Endothelial cell (in vitro differentiated cells): ENCODE measurements at regions not wholly inside any gene's neighbourhood (a gene's known extent, or its start where the extent isn't known, plus 50 kb on each side); places are given as distances from the start of the nearest gene placed in this dataset.

Experiments used
- DNase-seq: peaks from one replicate; pipeline ENCODE4 v3.0.0; 2021; ENCODE audit warnings: low spot score
- H3K27ac Mint-ChIP-seq: one replicate; pipeline ENCODE4 v1.8.0; 2021; ENCODE audit warnings: mixed read lengths, inconsistent platforms; ENCODE audit not compliant: unreplicated experiment
- H3K27me3 Mint-ChIP-seq: one replicate; pipeline ENCODE4 v1.8.0; 2021; ENCODE audit warnings: mild to moderate bottlenecking, moderate library complexity, mixed read lengths, inconsistent platforms; ENCODE audit not compliant: unreplicated experiment
- H3K36me3 Mint-ChIP-seq: one replicate; pipeline ENCODE4 v1.8.0; 2021; ENCODE audit warnings: mild to moderate bottlenecking, low read depth, mixed read lengths, inconsistent platforms; ENCODE audit not compliant: unreplicated experiment
- H3K4me1 Mint-ChIP-seq: one replicate; pipeline ENCODE4 v1.8.0; 2021; ENCODE audit warnings: mild to moderate bottlenecking, mixed read lengths, inconsistent platforms; ENCODE audit not compliant: unreplicated experiment
- H3K4me3 Mint-ChIP-seq: one replicate; pipeline ENCODE4 v1.8.0; 2021; ENCODE audit warnings: mild to moderate bottlenecking, mixed read lengths, inconsistent platforms; ENCODE audit not compliant: unreplicated experiment
- H3K9me3 Mint-ChIP-seq: one replicate; pipeline ENCODE4 v1.8.0; 2021; ENCODE audit warnings: mixed read lengths, inconsistent platforms; ENCODE audit not compliant: unreplicated experiment
- CTCF ChIP-seq: fragments of 200-600 bp; sonication (generic); IDR thresholded peaks from one replicate; pipeline ENCODE4 v1.5.0; 2021; ENCODE audit warnings: antibody characterized with exemption; ENCODE audit not compliant: unreplicated experiment

GRCh38 chr2:81181845-81182244 lies 877.3 kb upstream of the LRRTM1 start:
- no peak for TF ChIP-seq CTCF
- no peak overlapping the region for H3K4me3 Mint-ChIP-seq
- no peaks in the 10 kb centered on the region for H3K36me3 Mint-ChIP-seq
- H3K4me1 Mint-ChIP-seq = no peaks in the 10 kb centered on the region
- H3K27ac Mint-ChIP-seq = no peak overlapping the region
- no peak for DNase-seq
- H3K9me3 Mint-ChIP-seq = no peaks in the 10 kb centered on the region
- no peaks in the 10 kb centered on the region for H3K27me3 Mint-ChIP-seq

GRCh38 chr2:81171447-81171846 lies 866.9 kb upstream of the LRRTM1 start:
- no peaks in the 10 kb centered on the region for H3K9me3 Mint-ChIP-seq
- no peaks in the 10 kb centered on the region for H3K36me3 Mint-ChIP-seq
- no peak for DNase-seq
- TF ChIP-seq CTCF = no peak
- H3K4me3 Mint-ChIP-seq = no peak overlapping the region
- no peak overlapping the region for H3K27ac Mint-ChIP-seq
- no peaks in the 10 kb centered on the region for H3K4me1 Mint-ChIP-seq
- H3K27me3 Mint-ChIP-seq = no peaks in the 10 kb centered on the region

GRCh38 chr2:81163583-81163982 lies 859.0 kb upstream of the LRRTM1 start:
- H3K27me3 Mint-ChIP-seq = no peaks in the 10 kb centered on the region
- H3K4me3 Mint-ChIP-seq = no peak overlapping the region
- no peak overlapping the region for H3K27ac Mint-ChIP-seq
- H3K36me3 Mint-ChIP-seq = no peaks in the 10 kb centered on the region
- no peaks in the 10 kb centered on the region for H3K4me1 Mint-ChIP-seq
- H3K9me3 Mint-ChIP-seq = no peaks in the 10 kb centered on the region
- TF ChIP-seq CTCF = no peak
- DNase-seq = no peak

- Mint-ChIP-seq H3K36me3 (no peaks in the 10 kb centered on the region), H3K4me1 (no peaks in the 10 kb centered on the region), H3K9me3 (no peaks in the 10 kb centered on the region), H3K4me3 (no peak overlapping the region), H3K27ac (no peak overlapping the region), H3K27me3 (no peaks in the 10 kb centered on the region)
- DNase-seq = no peak
- no peak for TF ChIP-seq CTCF
These were observed 854.0 kb upstream of the LRRTM1 start for GRCh38 chr2:81158505-81158904.

- Mint-ChIP-seq H3K27me3 (no peaks in the 10 kb centered on the region), H3K9me3 (no peaks in the 10 kb centered on the region), H3K4me3 (no peak overlapping the region), H3K27ac (no peak overlapping the region), H3K4me1 (no peaks in the 10 kb centered on the region), H3K36me3 (no peaks in the 10 kb centered on the region)
- no peak for DNase-seq
- no peak for TF ChIP-seq CTCF
These were observed 843.8 kb upstream of the LRRTM1 start for GRCh38 chr2:81148323-81148722.
